ENCODE measurements at regions not wholly inside any gene's neighbourhood (a gene's known extent, or its start where the extent isn't known, plus 50 kb on each side); places are given as distances from the start of the nearest gene placed in this dataset.

DNA sequence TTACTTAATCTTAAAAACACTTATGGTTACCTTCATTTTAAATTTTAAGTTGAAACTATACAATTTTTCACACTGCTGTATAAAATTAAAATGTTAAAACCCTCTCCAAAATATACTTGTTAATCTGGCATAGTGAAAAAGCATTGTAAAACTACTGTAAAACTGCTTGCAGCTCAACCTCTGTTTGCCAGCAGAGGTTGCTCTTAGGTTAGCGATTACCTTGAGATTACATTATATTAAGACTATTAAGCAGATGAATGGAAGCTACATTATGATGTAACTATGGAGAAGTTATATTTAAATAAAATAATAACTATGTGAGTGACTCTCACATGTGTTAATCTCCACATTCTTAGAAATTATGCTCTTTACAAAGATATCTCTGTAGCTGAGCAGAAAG lies 143.6 kb upstream of the SLITRK3 start:
- DNase-seq = no peak

DNA sequence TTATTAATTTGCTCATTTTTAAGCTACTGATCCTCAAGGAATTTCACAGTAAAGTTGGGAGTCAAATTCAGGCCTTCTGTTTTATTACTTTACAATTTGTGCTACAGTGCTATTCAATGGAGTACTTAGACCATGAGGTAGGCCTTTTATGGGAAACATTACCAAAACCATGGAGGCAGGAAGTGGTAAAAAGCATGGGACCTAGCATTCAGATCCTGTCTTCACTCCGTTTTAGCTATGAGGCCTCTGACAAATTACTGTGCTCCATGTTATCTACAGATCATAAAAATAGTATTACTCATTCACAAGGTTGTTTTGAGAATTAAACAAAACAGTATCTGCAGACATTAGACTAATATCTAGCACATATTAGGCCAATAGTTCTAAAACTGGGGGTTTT lies 140.6 kb upstream of the SLITRK3 start:
- no peak for DNase-seq

All from left kidney (tissue), 1 donor.